Ovary (tissue), 3 donors: ENCODE measurements at regions not wholly inside any gene's neighbourhood (a gene's known extent, or its start where the extent isn't known, plus 50 kb on each side); places are given as distances from the start of the nearest gene placed in this dataset.

Experiments
- CTCF ChIP-seq, 3 donors: fragments of 450-650 bp in 2 of 3; fragments of 200-600 bp in 1 of 3; IDR thresholded peaks; one replicate each; pipeline versions ENCODE4 v1.5.1 to v1.8.0; 2016 to 2022; ENCODE audit warnings: antibody characterized with exemption in 3 of 3, mild to moderate bottlenecking in 1 of 3
- EP300 ChIP-seq: sonication (generic); formaldehyde crosslinking; IDR thresholded peaks from one replicate; pipeline ENCODE4 v1.6.1; 2017; ENCODE audit warnings: antibody characterized with exemption
- POLR2A ChIP-seq: fragments of 450-650 bp; IDR thresholded peaks from one replicate; pipeline ENCODE4 v1.6.1; 2017; ENCODE audit warnings: antibody characterized with exemption, mild to moderate bottlenecking, moderate library complexity
- donor health status: DM: no; HTN: no; CAD: no.

GRCh38 chr5:91252916-91253315 lies 130.2 kb downstream of the ARRDC3 start:
- TF ChIP-seq CTCF (IDR thresholded peaks at IDR 0.05): no peak
- no peak for TF ChIP-seq POLR2A
- TF ChIP-seq EP300: no peak
